HG03159 (cell line): ENCODE measurements at regions not wholly inside any gene's neighbourhood (a gene's known extent, or its start where the extent isn't known, plus 50 kb on each side); places are given as distances from the start of the nearest gene placed in this dataset.
"Not testable (repeated sequence)": the region's sequence is repeated elsewhere in the genome, so short reads cannot be mapped to it uniquely, and the experiment has no call there.

ENCODE experiments used
- ATAC-seq: cut with Tn5 transposase; IDR thresholded peaks from one replicate; pipeline ENCODE4 v1.9.1; 2021; ENCODE audit warnings: mild to moderate bottlenecking, moderate library complexity; ENCODE audit not compliant: unreplicated experiment

DNA sequence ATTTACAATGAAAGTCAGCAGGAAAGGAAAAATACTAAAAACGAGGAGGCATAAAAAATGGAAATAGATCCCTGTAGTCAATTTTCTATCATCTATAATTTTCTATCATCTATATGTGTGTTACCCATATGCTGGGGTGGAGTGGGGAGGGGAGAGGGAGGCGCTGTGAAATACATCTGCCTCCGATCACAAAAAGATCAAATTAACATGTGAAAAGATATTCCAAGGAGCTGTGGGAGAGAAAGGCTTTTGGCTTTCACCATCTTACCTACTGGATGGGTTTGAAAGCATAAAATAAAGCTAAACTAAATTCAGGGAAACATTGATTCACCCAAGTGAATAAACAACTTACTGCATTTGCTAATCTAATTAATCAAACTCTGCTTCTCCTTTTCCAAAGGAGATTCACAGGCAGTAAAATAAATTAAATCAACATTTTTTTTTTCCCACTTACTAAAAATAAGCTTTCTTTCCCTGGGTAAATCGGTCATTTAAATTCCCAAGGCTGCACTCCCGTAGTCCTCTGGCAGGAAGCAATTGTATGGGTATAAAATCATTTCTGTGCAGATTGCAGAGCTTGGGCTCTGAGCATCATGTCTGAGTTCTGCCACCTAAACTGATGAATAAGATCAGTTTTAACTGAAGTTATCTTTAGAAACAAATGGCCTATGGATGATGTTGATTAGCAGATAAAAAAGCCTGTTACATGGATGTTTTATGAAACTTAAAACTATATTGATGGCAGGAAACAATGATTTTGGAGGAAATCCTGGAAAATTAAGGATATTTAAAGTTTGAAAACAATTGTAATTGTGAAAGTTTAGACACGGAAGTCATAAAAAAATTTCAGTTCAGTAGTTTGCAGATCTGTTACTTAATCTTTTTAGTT is 147.9 kb downstream of the SOX4 start:
- ATAC-seq: no peak

DNA sequence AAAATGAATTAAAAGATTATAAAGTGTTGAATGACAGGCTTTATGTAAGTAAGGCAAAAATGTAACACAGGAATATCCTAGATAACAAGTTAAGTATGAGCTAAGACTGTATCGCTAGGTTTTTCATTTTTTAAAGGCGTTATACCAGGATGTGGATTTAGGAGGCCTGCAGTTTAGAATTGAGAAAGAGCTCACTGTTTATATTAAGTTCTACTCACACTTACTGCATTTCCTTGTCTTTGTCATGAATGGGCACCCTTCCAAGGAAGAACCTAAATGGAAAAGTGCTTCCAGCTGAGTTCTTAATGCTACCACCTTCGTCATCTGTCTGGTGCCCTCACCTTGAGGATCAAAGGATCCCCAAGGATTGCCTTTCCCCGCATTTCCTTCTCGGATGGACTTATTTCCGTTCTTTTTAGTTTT is 148.7 kb downstream of the SOX4 start:
- ATAC-seq: no peak

DNA sequence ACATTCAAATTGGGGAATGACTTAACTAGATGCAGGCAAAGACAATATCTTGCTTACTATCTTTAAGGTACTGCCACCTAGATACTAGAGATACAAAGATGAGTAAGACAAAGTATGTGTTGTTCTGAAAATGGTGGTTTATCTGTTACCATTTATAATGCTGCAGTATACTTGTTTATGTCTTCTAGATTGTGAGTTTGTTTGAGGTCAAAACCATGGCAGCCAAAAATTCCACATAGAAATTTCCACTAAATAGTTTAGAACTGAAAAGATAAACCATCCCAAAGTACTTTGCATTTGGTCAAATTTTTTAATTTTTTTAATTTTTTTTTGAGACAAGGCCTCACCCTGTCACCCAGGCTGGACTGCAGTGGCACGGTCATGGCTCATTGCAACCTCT is 150.8 kb downstream of the SOX4 start:
- ATAC-seq: no peak

DNA sequence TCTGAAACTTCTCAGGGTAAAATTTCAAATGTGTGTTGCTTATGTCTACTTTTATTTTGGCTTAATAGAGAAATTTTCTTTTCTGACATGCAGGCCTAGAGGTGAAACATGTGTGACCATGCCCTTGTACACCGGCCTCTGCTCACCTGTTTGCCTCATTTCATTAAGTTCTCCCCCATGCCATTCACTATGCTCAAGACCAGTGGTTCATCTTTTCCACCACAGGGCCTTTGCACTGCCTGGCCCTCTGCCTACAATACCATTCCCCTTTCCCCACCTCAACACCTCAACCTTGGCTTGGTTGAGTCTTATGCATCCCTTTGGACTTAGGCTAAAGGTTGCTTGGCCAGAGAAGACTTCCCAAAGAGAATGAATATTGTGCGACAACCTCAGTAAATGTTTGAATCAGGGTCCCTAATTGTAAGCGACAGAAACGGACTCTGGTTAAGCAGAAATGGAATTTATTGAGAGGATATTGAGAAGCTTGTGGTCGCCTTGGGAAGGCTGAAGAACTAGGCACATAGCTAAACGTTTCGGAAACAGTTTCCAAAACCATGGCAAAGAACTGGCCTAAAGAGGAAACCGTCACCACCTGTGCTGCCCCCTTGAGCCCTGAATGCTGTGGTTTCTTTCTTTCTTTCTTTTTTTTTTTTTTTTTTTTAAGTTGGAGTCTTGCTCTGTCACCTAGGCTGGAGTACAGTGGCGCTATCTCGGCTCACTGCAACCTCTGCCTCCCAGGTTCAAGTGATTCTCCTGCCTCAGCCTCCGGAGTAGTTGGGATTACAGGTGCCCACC is 152.2 kb downstream of the SOX4 start:
- no peak for ATAC-seq

DNA sequence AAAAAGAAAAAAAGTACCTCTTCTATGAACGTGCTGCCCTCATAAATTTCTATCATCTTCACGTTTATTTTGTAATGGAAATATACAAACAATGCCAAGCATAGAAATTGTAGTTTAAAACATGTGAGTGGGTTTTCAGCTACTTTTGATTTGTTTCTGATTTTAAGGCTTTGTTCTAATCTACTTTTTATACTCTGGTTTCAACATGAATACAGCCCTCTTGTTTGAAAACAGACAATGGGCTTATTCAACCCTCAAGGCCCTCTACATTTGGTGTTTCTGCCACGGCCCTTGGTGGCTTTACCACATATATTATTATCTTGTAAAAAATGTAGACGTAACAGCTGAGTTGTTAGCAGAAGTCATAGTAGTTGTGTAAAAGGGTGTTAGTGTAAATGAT is 153.9 kb downstream of the SOX4 start:
- ATAC-seq: no peak

DNA sequence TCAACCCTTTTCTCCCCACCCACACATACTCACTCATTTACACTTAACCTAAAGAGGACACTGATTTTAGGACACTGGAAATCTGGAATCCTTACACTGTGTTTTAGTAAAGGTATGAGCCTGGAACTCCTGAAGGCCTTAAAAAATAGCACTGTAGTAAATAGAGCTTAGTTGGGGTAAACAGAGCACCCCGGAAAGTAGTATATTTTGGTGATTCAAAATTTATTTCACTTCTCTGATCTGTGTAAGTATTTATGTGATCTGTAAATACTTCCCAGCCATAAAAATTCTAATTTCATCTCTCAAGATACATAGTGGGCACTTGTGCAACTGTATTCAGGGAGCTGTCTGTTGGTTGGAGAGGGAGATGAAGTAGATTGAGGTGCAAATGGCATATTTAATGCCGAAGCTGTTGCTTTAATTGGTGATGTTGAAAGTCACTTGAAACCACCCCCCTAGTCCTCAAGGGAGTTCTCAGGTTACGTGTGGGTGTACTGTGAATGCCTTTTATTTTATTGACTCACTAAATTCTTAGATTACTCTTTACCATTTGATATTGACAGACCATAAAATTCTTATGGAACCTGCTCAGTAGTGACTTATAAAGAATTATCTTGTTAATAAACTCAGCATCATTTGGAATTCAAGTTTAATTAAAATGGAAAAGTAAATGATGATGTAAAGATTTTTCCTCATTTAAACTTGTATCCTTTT is 154.9 kb downstream of the SOX4 start:
- ATAC-seq: no peak

DNA sequence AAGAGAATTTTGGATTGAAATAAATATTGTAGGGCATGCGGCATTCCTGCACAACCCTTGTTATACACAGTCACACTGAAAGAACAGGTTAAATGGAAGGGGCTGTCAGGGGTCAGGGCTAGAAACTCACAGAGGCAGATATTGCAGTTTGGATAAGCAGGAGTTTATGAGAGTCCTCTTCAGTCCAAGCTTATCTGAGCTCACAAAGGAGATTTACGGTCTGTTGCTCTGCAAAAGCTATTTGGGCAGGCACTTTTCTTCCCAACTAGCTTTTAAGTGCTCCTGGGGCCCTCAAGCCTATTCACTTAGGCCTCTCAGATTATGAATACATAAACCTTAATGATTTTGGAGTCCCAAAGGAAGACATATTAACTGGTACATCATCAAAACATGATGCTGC is 156.2 kb downstream of the SOX4 start:
- no peak for ATAC-seq

DNA sequence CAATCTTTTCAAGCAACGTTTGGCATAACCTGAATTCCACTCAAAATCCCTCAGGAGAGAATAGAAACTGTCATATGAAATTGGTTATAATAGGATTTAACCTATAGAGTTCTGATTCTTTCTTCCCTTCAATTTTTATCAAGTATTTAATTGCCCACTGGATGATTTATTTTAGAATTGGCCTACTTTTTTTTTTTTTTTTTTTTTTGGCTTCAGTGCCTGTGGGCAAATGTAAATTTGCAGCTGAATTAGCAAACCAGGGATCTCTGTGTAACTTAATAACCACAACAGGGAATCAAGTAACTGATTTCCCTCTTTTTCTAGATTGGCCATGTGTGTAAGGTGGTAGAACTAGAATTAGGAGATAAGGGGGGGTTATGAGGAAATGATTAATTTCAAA is 157.0 kb downstream of the SOX4 start:
- ATAC-seq: no peak

DNA sequence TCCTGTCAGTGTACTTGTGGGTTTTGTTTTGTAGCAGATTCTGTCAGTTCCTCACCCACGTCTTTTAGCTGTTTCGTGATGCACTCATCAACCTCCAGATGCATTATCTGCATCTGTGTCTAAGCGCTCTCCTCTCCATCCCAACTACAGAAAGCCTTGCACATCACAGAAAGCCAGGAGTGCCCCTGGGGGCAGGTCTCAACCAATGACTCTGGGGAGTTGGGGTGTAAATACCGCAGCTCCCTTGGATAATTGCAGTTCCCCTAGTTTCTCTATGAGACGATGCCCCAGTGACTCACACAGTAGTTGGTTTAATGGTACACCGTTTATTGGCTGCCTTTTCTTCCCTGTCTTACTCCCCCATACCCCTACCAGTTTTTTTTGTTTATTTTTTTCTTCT is 158.1 kb downstream of the SOX4 start:
- ATAC-seq: no peak

DNA sequence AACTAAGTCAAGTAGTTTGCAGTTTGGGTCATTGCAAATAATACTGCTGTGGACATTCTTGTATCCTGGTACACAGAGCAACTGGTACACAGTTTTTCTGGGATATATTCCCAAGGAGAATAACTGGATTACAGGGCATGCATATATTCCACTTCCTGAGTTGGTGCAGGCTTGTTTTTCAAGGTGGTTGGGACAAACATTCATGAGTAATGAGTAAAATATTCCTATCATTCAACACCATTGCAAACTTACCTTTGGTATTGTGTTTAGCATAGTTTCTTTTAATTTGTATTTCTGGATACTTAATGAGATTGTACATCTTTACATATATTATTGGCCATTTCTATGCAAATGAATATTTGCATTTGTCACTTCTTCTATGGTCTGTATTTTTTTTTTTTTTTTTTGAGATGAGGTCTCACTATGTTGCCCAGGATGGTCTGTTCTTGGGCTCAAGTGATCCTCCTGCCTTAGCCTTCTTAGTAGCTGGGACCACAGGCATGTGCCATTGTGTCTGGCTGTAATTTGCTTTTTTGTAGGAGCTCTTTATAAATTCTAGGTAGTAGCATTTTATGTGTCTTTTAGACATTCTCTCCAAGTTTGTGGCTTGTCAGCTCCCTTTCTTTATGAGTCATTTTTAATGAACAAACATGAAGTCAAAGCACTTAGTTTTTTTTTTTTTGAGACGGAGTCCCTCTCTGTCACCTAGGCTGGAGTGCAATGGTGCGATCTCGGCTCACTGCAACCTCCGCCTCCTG is 158.7 kb downstream of the SOX4 start:
- ATAC-seq: no peak

DNA sequence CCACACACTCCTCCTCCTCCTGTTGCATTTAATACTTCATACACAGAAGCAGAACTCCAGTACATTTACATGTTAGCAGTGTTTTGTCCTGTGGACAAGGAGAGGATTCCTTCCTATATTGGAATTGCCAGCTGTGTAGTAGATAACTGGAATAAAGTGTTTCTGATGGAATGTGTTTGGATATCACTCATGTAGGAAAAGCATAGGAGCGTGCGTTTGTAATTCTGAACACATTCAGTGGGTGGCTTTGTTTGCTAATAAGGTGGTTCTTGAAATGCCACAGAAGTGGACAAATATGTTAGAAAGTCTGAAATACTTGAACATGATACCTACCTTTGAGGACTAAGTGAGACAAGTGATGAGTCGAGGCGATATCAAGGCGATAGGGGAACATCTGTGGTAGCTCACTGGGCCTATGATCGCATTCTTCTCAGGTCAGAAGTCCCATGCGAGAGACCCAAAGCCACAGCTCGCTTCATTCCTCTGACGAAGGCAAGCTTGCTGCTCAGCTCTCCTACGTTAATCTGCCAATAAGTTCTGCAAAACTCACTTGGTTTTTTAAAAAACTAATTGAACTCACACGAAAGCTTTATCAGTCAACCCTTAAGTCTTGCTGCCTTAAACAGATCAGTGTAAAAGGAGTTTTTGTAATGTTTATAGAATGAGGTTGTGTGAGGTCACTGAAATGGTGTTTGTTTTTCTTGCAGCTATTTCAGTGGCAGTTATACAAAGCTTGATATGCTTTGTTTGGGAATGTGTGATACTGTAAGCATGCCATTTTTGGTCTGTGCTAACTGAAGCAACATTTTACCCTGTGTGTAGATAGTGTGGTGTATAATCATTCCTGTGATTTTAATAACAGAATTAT is 159.9 kb downstream of the SOX4 start:
- ATAC-seq: no peak

DNA sequence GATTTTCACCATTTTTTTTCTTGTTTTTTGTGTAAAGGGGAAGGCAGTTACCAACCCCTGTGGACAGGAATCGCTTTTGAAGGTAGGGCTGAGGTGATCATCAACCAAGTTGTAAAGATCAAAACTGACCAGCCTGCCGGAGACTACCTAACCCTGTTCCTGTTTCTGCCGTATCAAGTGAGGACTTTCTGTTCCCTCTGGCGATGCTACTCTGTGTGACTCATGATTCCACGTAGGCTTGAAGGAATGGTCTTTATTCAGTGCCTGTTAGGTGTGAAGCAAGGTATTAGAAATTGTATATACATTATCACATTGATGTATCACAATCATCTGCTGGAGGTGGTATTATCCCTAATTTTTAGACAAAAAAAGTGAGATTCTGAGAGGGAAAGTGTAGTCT is 161.3 kb downstream of the SOX4 start:
- no peak for ATAC-seq

DNA sequence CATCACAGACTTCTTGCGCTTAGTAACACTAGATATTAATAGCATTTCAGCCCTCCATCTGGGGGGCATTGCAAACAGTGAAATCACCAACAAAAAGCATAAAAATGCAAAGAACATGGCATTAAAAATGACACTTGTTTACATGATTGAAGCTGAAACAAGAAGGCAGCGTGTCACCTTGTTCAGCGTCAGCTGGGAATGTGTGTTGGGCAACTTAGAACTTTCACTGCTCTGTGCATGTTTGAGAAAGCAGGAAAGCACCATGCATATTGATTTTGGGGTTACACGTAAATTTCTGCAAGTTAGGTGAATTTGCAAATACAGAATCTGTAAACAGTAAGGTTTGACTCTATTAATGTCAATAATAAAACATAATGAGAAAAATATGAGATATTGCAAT is 162.9 kb downstream of the SOX4 start:
- no peak for ATAC-seq

DNA sequence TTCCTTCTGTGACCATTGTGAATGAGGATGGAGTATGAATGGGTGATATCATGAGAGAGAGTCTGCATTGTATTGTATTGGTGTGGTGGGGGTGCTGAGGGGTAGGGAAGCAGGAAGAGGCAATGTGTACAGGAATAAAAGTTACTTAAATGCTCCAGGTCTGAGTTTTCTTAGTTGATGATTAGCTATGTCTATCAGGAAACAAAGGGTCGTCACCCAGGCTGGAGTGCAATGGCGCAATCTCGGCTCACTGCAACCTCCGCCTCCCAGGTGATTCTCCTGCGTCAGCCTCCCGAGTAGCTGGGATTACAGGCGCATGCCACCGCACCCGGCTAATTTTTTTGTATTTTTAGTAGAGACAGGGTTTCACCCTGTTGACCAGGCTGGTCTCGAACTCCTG is 163.8 kb downstream of the SOX4 start:
- not testable (repeated sequence) for ATAC-seq

DNA sequence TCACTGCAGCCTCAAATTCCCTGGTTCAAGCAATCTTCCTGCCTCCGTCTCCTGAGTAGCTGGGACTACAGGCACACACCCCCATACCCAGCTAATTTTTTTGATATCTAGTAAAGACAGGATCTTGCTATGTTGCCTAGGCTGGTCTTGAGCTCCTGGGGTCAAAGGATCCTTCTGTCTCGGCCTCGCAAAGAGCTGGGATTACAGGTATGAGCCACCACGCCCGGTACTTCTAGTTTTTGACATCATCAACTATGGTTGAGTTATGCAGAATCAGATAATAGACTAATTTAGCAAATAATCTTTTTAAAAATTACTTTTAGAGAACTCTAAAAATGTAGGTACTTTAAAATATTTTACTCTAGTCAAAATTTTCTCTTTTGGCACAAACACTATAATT is 166.2 kb downstream of the SOX4 start:
- ATAC-seq: no peak

DNA sequence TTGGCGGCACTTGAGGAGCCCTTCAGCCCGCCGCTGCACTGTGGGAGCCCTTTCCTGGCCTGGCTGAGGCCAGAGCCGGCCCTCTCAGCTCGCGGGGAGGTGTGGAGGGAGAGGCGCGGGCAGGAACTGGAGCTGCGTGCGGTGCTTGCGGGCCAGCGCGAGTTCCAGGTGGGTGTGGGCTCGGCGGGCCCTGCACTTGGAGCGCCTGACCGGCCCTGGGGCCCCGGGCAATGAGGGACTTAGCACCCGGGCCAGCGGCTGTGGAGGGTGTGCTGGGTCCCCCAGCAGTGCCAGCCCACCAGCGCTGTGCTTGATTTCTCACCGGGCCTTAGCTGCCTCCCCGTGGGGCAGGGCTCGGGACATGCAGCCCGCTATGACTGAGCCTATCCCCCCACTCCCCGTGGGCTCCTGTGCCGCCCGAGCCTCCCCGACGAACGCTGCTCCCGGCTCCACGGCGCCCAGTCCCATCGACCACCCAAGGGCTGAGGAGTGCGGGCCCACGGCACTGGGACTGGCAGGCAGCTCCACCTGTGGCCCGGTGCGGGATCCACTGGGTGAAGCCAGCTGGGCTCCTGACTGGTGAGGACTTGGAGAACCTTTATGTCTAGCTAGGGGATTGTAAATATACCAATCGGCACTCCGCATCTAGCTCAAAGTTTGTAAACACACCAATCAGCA is 167.6 kb downstream of the SOX4 start:
- ATAC-seq: not testable (repeated sequence)

DNA sequence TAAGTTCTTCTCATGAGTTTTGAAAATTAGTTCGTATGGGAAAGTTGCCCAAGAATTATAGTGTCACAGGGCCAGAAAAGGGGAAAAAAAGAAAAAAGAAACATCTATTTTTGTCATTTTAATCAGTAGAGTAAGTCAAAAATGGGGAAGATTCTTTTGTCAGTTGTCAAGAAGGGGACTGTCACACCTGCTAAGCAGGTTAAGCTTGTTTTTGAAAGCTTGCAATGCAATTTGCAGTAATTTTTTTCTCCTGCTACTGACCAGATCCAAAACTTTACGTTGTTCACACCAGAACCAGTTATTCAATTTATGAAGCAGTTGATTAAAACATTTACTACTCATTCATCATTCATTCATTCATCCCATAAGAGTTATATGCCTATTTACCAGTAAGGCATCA is 171.4 kb downstream of the SOX4 start:
- no peak for ATAC-seq

DNA sequence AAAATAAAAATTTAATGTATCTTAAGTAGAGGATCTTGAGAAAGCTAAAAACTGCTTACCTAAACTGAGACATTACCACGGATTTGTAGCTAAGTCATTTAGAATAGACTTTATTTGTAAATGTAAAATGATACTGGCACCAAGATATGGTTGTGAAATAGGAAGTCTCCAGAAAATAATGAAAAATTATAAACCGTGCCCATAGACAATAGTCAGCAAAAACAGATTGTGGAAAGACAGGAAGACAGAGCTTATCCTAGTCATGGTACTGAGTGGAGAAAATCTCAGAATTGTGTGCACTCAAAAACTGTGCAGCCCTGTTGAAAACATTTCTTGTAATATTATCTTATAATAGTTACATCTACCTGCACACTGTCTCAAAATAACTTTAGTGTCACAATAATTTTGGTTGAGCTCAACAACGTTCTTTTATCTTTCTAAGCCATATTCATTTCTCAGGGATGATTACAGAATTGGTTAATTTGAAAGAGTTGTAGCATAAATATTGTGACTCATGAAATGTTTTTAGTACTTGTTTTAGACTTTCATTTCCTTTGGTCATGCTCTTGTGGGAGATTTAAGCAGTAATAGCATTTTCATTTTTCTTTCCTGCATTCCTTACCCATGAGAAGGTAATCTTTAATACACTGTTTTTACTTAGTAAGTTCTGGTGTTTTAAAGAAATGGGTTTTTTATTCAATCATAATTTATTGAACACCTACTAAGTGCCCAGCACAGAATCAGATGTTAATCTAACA is 174.5 kb downstream of the SOX4 start:
- ATAC-seq: no peak
